ENCODE measurements at regions not wholly inside any gene's neighbourhood (a gene's known extent, or its start where the extent isn't known, plus 50 kb on each side); places are given as distances from the start of the nearest gene placed in this dataset.
A peak's percentile ranks its signal among the peaks of the same experiment; 100 is the strongest.

DNA sequence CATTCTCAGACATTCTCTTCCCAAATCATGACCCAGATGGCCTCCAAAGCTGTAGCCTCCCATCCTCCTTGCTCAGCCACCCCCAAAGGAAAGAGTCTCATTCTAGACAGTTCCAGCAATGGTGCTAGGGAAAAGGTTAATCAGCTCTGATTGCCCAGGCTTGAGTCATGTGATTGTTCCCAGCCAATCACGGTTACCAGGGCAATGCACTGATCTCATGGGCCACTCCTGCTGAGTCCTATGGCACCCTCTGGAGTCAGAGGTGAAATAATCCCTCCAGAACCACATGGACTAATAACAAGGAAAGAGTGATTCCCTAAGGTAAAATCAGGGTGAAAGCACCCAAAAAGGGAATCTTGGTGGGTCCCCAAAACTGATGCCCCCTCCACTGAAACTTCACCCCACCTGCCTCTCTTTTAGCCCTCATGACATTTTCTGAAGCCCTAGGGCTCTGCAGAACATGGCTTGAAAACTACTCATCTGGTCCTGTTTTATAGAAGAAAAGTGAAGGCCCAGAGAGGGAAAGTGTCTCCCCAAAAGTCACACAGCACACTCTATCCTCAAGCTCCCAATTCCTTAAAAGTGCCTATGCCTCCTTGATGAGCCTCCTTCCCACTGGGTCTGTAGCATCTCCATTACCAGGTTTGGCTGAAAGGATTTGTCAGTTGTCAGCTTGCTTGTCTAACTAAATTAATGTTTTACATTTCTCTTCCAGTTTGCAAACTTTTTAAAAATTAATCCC, 203.7 kb downstream of the MN1 start:
- Histone ChIP-seq H2BK15ac (ENCODE audit: low read length) (no peak overlapping the region), H3K27me3 (ENCODE audit: control insufficient read depth in 3 of 3, insufficient read depth in 3 of 3, low read depth in 1 of 3, low read length in 3 of 3) (no peaks in the 10 kb centered on the region), H3K4ac (ENCODE audit: low read length) (no peak overlapping the region), H3K4me3 (ENCODE audit: low read length in 2 of 2) (no peak overlapping the region), H3K14ac (ENCODE audit: low read length) (no peak overlapping the region), H3K4me2 (ENCODE audit: insufficient read depth, low read length, poor library complexity, severe bottlenecking) (no peak overlapping the region), H3K23ac (ENCODE audit: low read depth, low read length, poor library complexity) (no peak overlapping the region), H3K79me1 (ENCODE audit: low read depth, low read length) (no peaks in the 10 kb centered on the region), H3K4me1 (ENCODE audit: control insufficient read depth in 2 of 2, insufficient read depth in 1 of 2, low read depth in 1 of 2, low read length in 2 of 2) (no peaks in the 10 kb centered on the region), H2BK5ac (ENCODE audit: low read length) (no peak overlapping the region), H2BK120ac (ENCODE audit: low read depth, low read length) (no peak overlapping the region), H3K18ac (ENCODE audit: low read length) (no peak overlapping the region), H3K27ac (replicated peaks; ENCODE audit: low read length) (no peak overlapping the region), H2AFZ (ENCODE audit: low read length) (no peak overlapping the region), H4K8ac (ENCODE audit: low read depth, low read length) (no peak overlapping the region), H2BK12ac (ENCODE audit: low read length) (no peak overlapping the region), H3K36me3 (replicated peaks in 1 of 2; ENCODE audit: control insufficient read depth in 2 of 2, insufficient read depth in 2 of 2, low read length in 2 of 2) (no peaks in the 10 kb centered on the region), H3K9me3 (replicated peaks in 1 of 2; ENCODE audit: control insufficient read depth in 2 of 2, insufficient read depth in 1 of 2, low read depth in 1 of 2, low read length in 2 of 2) (peaks cover 0 to 7% of the 10 kb centered on the region in 2 donors), H4K91ac (ENCODE audit: low read depth, low read length, poor library complexity) (no peak overlapping the region), H3K9ac (ENCODE audit: low read depth, low read length, poor library complexity) (no peak overlapping the region), H2AK5ac (ENCODE audit: low read depth, low read length) (no peak overlapping the region)
- WGBS, 2 donors (ENCODE audit: extremely low coverage in 2 of 2, insufficient read length in 2 of 2, insufficient replicate concordance in 1 of 2): no CpG with 5 or more reads among the region's 1 CpG
- DNase-seq (ENCODE audit: low spot score): no peak

DNA sequence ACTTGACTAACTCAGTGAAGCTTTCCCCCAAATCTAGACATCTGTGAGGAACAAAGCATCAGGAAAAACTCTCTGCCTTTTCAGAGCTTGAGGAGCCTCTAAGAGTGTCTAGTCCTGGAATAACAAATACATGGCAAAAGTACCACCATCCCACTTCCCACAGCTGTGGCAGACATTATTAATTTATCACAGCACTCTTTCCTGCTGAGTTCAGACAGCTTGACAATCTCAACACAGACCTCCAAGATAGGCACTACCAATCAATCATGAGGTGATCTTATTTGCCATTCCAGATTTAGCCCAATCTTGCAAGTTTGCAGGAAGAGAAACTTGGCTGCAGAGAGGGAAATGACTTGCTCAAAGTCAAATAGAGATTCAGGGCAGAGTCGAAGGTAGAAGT, 202.8 kb downstream of the MN1 start:
- Histone ChIP-seq H3K9ac (ENCODE audit: low read depth, low read length, poor library complexity) (no peak overlapping the region), H4K91ac (ENCODE audit: low read depth, low read length, poor library complexity) (no peak overlapping the region), H3K23ac (ENCODE audit: low read depth, low read length, poor library complexity) (no peak overlapping the region), H2AK5ac (ENCODE audit: low read depth, low read length) (no peak overlapping the region), H2BK12ac (ENCODE audit: low read length) (no peak overlapping the region), H4K8ac (ENCODE audit: low read depth, low read length) (no peak overlapping the region), H3K36me3 (replicated peaks in 1 of 2; ENCODE audit: control insufficient read depth in 2 of 2, insufficient read depth in 2 of 2, low read length in 2 of 2) (no peaks in the 10 kb centered on the region), H3K79me1 (ENCODE audit: low read depth, low read length) (no peaks in the 10 kb centered on the region), H3K4me2 (ENCODE audit: insufficient read depth, low read length, poor library complexity, severe bottlenecking) (no peak overlapping the region), H3K9me3 (replicated peaks in 1 of 2; ENCODE audit: control insufficient read depth in 2 of 2, insufficient read depth in 1 of 2, low read depth in 1 of 2, low read length in 2 of 2) (peaks cover 0 to 7% of the 10 kb centered on the region in 2 donors), H3K4ac (ENCODE audit: low read length) (no peak overlapping the region), H2BK120ac (ENCODE audit: low read depth, low read length) (no peak overlapping the region), H3K4me1 (ENCODE audit: control insufficient read depth in 2 of 2, insufficient read depth in 1 of 2, low read depth in 1 of 2, low read length in 2 of 2) (peaks cover 4% of the 10 kb centered on the region in 2 donors), H3K27ac (replicated peaks; ENCODE audit: low read length) (no peak overlapping the region), H3K18ac (ENCODE audit: low read length) (no peak overlapping the region), H2AFZ (ENCODE audit: low read length) (no peak overlapping the region), H3K14ac (ENCODE audit: low read length) (no peak overlapping the region), H2BK15ac (ENCODE audit: low read length) (no peak overlapping the region), H2BK5ac (ENCODE audit: low read length) (no peak overlapping the region), H3K27me3 (ENCODE audit: control insufficient read depth in 3 of 3, insufficient read depth in 3 of 3, low read depth in 1 of 3, low read length in 3 of 3) (no peaks in the 10 kb centered on the region), H3K4me3 (ENCODE audit: low read length in 2 of 2) (no peak overlapping the region)
- WGBS, 2 donors (ENCODE audit: extremely low coverage in 2 of 2, insufficient read length in 2 of 2, insufficient replicate concordance in 1 of 2): no CpG with 5 or more reads among the region's 1 CpG
- no peak for DNase-seq (ENCODE audit: low spot score)

DNA sequence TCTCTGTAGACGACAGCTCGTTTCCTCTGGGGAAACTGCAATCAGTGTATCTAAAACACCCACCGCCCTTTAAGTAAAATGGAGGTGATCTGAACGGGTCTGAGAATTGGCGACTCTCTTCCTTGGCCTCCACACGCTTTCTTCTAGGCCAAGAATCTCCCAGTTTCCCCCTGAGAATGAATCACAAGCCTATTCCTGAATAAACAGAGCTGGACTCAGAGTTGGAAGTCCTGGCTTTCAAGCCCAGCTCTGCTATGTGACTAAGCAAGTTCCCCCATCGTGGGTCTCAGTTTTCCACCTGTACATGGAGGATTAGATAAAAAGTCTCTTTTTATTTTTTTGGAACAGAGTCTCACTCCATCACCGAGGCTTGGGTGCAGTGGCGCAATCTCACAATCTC, 200.4 kb downstream of the MN1 start:
- DNase-seq (ENCODE audit: low spot score): no peak
- H2BK5ac ChIP-seq (ENCODE audit: low read length): no peak overlapping the region
- no CpG with 5 or more reads among the region's 9 CpGs for WGBS, 2 donors (ENCODE audit: extremely low coverage in 2 of 2, insufficient read length in 2 of 2, insufficient replicate concordance in 1 of 2)

DNA sequence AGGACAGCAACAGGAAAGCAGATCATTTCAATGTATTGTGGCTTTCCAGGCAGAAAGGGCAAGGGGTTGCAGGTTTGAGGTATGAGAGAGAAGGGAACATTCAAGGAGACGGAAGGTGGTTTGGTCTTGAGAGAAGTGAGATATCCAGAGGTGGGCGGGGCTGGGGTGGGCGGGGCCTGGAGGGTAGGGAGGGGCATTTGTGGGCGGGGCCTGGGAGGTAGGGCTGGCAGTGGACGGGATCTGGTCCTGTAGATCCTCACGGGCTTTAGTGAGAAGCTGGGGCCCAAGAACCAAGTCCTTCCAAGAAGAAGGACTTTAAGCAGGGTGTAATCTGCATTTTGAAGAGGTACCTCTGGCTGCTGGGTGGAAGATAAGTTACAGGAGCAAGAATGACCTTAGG, 199.2 kb downstream of the MN1 start:
- H2BK5ac ChIP-seq (ENCODE audit: low read length): no peak overlapping the region
- H3K4me2 ChIP-seq (ENCODE audit: insufficient read depth, low read length, poor library complexity, severe bottlenecking): no peak overlapping the region
- H4K91ac ChIP-seq (ENCODE audit: low read depth, low read length, poor library complexity): no peak overlapping the region
- H3K14ac ChIP-seq (ENCODE audit: low read length): no peak overlapping the region
- H2BK120ac ChIP-seq (ENCODE audit: low read depth, low read length): no peak overlapping the region
- H3K36me3 ChIP-seq (replicated peaks in 1 of 2; ENCODE audit: control insufficient read depth in 2 of 2, insufficient read depth in 2 of 2, low read length in 2 of 2): no peaks in the 10 kb centered on the region
- H3K18ac ChIP-seq (ENCODE audit: low read length): no peak overlapping the region
- H3K9me3 ChIP-seq (replicated peaks in 1 of 2; ENCODE audit: control insufficient read depth in 2 of 2, insufficient read depth in 1 of 2, low read depth in 1 of 2, low read length in 2 of 2): peaks cover 0 to 7% of the 10 kb centered on the region in 2 donors
- H2BK12ac ChIP-seq (ENCODE audit: low read length): no peak overlapping the region
- H2BK15ac ChIP-seq (ENCODE audit: low read length): peak overlapping the region; percentile 50
- no peaks in the 10 kb centered on the region for H3K79me1 ChIP-seq (ENCODE audit: low read depth, low read length)
- no peak overlapping the region for H2AFZ ChIP-seq (ENCODE audit: low read length)
- H3K4ac ChIP-seq (ENCODE audit: low read length): no peak overlapping the region
- H3K23ac ChIP-seq (ENCODE audit: low read depth, low read length, poor library complexity): no peak overlapping the region
- no peak overlapping the region for H3K4me3 ChIP-seq (ENCODE audit: low read length in 2 of 2)
- H3K9ac ChIP-seq (ENCODE audit: low read depth, low read length, poor library complexity): no peak overlapping the region
- H2AK5ac ChIP-seq (ENCODE audit: low read depth, low read length): peak overlapping the region; percentile 17
- WGBS, 2 donors (ENCODE audit: extremely low coverage in 2 of 2, insufficient read length in 2 of 2, insufficient replicate concordance in 1 of 2): no CpG with 5 or more reads among the region's 6 CpGs
- no peak overlapping the region for H3K27ac ChIP-seq (replicated peaks; ENCODE audit: low read length)
- H3K4me1 ChIP-seq (ENCODE audit: control insufficient read depth in 2 of 2, insufficient read depth in 1 of 2, low read depth in 1 of 2, low read length in 2 of 2): peaks cover 8 to 13% of the 10 kb centered on the region in 2 donors
- no peaks in the 10 kb centered on the region for H3K27me3 ChIP-seq (ENCODE audit: control insufficient read depth in 3 of 3, insufficient read depth in 3 of 3, low read depth in 1 of 3, low read length in 3 of 3)
- no peak for DNase-seq (ENCODE audit: low spot score)
- no peak overlapping the region for H4K8ac ChIP-seq (ENCODE audit: low read depth, low read length)

More for the DNA sequence above, 200.4 kb downstream of the MN1 start:
- Histone ChIP-seq H2AFZ (ENCODE audit: low read length) (peak overlapping the region; percentile 31), H3K23ac (ENCODE audit: low read depth, low read length, poor library complexity) (no peak overlapping the region), H3K4me3 (ENCODE audit: low read length in 2 of 2) (no peak overlapping the region), H3K79me1 (ENCODE audit: low read depth, low read length) (no peaks in the 10 kb centered on the region), H2BK12ac (ENCODE audit: low read length) (no peak overlapping the region), H3K9ac (ENCODE audit: low read depth, low read length, poor library complexity) (no peak overlapping the region), H3K9me3 (replicated peaks in 1 of 2; ENCODE audit: control insufficient read depth in 2 of 2, insufficient read depth in 1 of 2, low read depth in 1 of 2, low read length in 2 of 2) (peaks cover 0 to 7% of the 10 kb centered on the region in 2 donors), H2BK15ac (ENCODE audit: low read length) (no peak overlapping the region), H3K14ac (ENCODE audit: low read length) (no peak overlapping the region), H3K4me1 (ENCODE audit: control insufficient read depth in 2 of 2, insufficient read depth in 1 of 2, low read depth in 1 of 2, low read length in 2 of 2) (peaks cover 6 to 7% of the 10 kb centered on the region in 2 donors), H3K4ac (ENCODE audit: low read length) (no peak overlapping the region), H3K4me2 (ENCODE audit: insufficient read depth, low read length, poor library complexity, severe bottlenecking) (no peak overlapping the region), H4K8ac (ENCODE audit: low read depth, low read length) (no peak overlapping the region), H2AK5ac (ENCODE audit: low read depth, low read length) (no peak overlapping the region), H3K27ac (replicated peaks; ENCODE audit: low read length) (no peak overlapping the region), H2BK120ac (ENCODE audit: low read depth, low read length) (no peak overlapping the region), H4K91ac (ENCODE audit: low read depth, low read length, poor library complexity) (no peak overlapping the region), H3K18ac (ENCODE audit: low read length) (no peak overlapping the region), H3K36me3 (replicated peaks in 1 of 2; ENCODE audit: control insufficient read depth in 2 of 2, insufficient read depth in 2 of 2, low read length in 2 of 2) (no peaks in the 10 kb centered on the region), H3K27me3 (ENCODE audit: control insufficient read depth in 3 of 3, insufficient read depth in 3 of 3, low read depth in 1 of 3, low read length in 3 of 3) (no peaks in the 10 kb centered on the region)

Data from neuronal stem cell (in vitro differentiated cells).